ENCODE measurements at regions not wholly inside any gene's neighbourhood (a gene's known extent, or its start where the extent isn't known, plus 50 kb on each side); places are given as distances from the start of the nearest gene placed in this dataset.

GRCh38 chr14:35952584-35952983 is 126.4 kb downstream of the BRMS1L start:
- TF ChIP-seq POLR2A (IDR thresholded peaks at IDR 0.05; ENCODE audit: low read depth, low read length) (no peak), POLR2AphosphoS5 (IDR thresholded peaks at IDR 0.05; ENCODE audit: low read depth, low read length) (no peak), TAF1 (IDR thresholded peaks at IDR 0.05; ENCODE audit: low read depth, low read length) (no peak), PAX5 (IDR thresholded peaks at IDR 0.05; ENCODE audit: insufficient read depth, low read length, severe bottlenecking) (no peak)
